ENCODE measurements at regions not wholly inside any gene's neighbourhood (a gene's known extent, or its start where the extent isn't known, plus 50 kb on each side); places are given as distances from the start of the nearest gene placed in this dataset.

- H3K9me3 ChIP-seq (replicated peaks) = no peaks in the 10 kb centered on the region
- H3K27ac ChIP-seq = no peak overlapping the region
- no peaks in the 10 kb centered on the region for H3K27me3 ChIP-seq
- no peaks in the 10 kb centered on the region for H3K36me3 ChIP-seq
- no peaks in the 10 kb centered on the region for H3K4me1 ChIP-seq
- no peak for DNase-seq
- H3K4me3 ChIP-seq = no peak overlapping the region
Observed at GRCh38 chr5:78705826-78706225, 57.3 kb upstream of the LHFPL2 start.

DNA sequence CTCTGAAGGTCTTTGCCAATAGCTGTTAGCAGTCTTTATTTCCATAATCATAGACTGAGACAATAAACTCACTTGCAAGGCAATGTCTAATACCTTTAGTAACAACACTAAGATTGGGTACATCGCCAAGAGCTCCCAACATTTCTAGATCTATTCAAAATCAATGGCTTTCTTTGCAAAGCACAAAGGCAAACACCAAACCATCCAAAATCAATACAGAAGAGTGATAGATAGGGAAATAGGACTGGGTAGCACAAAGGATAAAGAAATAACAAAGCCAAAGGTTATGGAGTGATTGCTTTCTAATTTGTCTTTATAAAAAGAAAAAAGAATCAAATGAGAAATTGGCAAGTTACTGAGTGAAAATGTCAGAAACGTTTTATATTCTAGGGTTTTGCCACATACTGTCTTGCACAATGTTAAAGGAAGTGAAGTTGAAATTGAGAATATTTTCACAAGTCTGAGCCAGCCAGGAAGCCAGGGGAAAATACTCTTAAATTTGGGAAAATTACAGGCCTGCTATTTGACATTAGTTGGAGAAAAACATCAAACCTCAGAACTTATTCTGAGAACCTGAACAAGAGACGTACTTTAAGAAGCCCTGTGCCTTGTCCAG lies 53.3 kb upstream of the LHFPL2 start:
- no peak overlapping the region for H3K4me3 ChIP-seq
- DNase-seq = no peak
- no peak overlapping the region for H3K27ac ChIP-seq
- no peaks in the 10 kb centered on the region for H3K36me3 ChIP-seq
- no peaks in the 10 kb centered on the region for H3K9me3 ChIP-seq (replicated peaks)
- no peaks in the 10 kb centered on the region for H3K27me3 ChIP-seq
- peaks cover 11% of the 10 kb centered on the region for H3K4me1 ChIP-seq

- Histone ChIP-seq H3K9me3 (replicated peaks) (no peaks in the 10 kb centered on the region; the same call in 1 of the 2 replicates), H3K36me3 (no peaks in the 10 kb centered on the region), H3K27me3 (no peaks in the 10 kb centered on the region), H3K4me3 (no peak overlapping the region), H3K27ac (peak overlapping the region; percentile 56), H3K4me1 (peaks cover 11% of the 10 kb centered on the region)
- DNase-seq = peak; percentile 72 to 83
Observed at GRCh38 chr5:78699552-78700153, 51.1 kb upstream of the LHFPL2 start.

- DNase-seq = peak in 1 of 2 experiments; percentile 11
- H3K9me3 ChIP-seq (replicated peaks) = no peaks in the 10 kb centered on the region; the same call in 1 of the 2 replicates
- H3K4me3 ChIP-seq = no peak overlapping the region
- H3K27ac ChIP-seq = no peak overlapping the region
- peaks cover 11% of the 10 kb centered on the region for H3K4me1 ChIP-seq
- no peaks in the 10 kb centered on the region for H3K27me3 ChIP-seq
- no peaks in the 10 kb centered on the region for H3K36me3 ChIP-seq
Observed at GRCh38 chr5:78698191-78698791, 49.7 kb upstream of the LHFPL2 start.
